Femur (tissue), 1 donor: ENCODE measurements at regions not wholly inside any gene's neighbourhood (a gene's known extent, or its start where the extent isn't known, plus 50 kb on each side); places are given as distances from the start of the nearest gene placed in this dataset.
"Not testable (repeated sequence)": the region's sequence is repeated elsewhere in the genome, so short reads cannot be mapped to it uniquely, and the experiment has no call there.

Experiments used
- DNase-seq: peaks from one replicate; pipeline ENCODE4 v3.0.0-alpha.2; 2017

DNA sequence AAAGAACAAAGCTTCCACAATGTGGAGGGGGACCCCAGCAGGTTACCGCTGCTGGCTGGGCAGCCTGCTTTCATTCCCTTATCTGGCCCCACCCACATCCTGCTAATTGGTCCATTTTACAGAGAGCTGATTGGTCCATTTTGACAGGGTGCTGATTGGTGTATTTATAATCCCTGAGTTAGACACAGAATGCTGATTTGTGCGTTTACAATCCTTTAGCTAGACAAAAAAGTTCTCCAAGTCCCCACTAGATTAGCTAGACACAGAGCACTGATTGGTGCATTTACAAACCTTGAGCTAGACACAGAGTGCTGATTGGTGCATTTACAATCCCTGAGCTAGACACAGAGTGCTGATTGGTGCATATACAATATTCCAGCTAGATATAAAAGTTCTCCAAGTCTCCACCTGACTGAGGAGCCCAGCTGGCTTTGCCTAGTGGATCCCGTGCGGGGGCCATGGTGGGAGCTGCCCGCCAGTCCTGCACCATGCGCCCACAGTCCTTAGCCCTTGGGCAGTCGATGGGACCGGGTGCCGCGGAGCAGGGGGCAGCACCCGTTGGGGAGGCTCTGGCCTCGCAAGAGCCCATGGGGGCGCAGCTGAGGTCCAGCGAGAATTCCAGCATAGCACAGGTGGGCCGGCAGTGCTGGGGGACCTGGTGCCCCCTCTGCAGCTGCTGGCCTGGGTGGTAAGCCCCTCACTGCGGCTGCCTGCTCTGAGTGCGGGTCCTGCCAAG, 88.8 kb upstream of the MYLIP start:
- not testable (repeated sequence) for DNase-seq

DNA sequence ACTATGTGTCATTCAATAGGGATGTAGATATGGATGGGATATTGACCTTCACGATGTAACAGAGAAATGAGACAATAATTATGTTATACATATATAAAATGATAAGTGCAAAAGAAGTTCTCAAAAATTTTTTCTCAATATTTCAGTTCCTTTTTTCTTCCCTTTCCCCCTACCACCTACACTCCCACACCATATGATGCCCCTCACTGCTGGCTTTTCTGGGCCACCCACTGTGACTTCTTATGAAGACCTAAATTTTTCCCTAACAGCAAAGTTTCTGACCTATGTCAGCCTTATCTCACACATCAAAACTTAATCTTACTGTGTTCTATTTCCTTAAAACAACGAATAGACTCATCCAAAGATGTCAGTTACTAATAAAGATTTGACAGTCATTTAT, 89.9 kb upstream of the MYLIP start:
- DNase-seq: no peak

DNA sequence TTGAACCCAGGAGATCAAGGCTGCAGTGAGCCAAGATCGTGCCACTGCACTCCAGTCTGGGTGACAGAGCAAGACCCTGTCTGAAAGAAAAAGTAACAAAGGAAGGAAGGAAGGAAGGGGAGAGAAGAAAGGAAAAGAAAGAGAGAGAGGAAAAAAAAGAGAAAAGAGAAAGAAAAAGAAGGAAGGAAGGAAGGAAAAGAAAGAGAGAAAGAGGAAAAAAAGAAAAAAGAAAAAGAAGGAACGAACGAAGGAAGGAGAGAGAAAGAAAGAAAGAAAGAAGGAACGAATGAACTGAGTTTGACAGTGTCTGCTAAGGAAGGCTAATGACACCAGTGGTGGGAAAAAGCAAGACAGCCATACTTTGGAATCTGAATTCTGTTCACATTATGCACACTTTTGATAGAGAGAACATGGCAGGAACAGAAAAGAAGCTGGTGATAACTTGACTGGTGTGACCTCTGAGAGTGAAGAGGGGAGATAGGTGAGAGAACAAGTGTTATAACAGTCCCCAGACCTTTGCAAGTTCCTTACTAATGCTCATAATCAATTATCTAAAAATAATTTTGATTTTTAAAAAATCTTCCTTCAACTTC, 93.3 kb upstream of the MYLIP start:
- no peak for DNase-seq

DNA sequence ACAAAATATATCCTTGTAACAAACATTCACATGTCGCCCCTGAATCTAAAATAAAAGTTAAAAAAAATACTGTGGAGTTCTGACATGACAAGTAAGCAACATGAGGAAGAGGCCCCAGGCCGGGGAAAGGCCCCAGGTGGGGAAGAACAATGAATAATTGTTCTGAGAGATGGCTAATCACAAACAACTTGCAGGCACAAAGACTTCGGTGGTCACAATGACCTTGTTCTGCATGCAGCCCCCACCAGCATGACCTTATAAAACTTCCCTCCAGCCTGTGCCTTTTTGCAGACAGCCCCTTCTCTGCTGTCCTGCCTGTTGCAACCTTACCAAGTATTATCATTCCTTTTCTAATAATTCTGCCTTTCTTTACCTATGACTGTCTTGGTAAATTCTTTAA, 95.7 kb upstream of the MYLIP start:
- DNase-seq: no peak

DNA sequence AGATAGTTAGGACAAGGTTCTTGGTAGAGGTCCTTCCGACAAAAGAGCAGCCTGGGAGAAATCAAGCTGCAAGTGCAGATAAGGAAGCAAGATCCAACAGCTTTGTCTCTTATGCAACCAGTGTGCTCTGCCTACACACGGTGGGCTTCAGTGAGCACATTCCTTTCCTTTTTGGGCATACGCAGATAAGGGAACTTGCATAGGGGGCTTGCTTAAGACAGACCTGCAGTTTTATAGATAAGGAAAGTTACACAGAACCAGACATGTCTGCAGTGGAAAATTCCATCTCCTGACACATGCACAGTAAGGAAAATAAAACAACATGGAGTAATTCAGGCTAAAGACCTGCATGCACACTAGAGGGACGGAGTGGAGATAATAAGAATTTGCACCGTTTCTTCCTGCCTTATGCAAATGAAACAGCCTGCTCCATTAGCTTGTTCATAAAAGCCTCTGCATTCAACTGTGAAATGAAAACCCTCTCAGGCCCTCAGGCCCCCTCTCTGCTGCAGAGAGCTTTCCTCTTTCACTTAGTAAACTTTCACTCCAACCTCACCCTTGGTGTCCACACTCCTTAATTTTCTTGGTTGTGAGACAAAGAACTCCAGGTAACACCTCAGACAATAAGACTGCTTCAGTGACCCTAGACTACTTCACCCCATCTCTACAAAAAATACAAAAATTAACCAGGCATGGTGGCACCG, 97.5 kb upstream of the MYLIP start:
- DNase-seq: no peak

DNA sequence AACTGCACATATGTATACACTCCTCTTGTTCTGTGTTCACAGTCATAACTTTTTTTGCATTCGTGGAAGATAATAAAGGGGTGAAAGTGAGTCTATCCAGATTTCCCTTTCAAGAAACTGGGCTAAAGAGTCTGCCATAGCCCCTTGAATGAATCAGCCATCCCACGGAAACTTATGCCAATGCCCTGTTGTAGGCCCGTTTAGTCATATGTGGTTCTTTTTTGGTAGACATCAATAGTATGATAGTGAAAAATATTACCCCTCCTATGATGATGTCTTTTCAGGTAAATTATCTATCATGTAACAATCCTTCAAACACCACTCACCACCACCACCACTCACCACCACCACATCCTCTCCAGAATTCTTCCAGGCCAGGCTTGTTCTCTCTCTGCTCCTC, 99.9 kb upstream of the MYLIP start:
- no peak for DNase-seq

DNA sequence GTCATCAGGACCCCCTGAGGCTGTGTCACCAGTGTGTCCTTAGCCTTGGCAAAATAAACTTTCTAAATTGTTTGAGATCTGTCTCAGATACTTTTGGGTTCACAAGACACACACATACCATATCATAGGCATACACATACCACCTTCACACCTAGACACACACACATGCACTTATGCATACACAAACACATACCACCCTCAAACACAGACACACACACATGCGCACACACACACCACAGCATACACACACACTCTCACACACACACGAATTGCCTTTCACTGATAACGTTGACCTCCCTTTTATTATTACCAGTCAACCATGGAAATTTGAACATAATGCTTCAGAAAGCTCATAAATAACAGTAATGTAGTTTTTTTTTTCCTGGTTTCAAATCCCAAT, 108.6 kb upstream of the MYLIP start:
- no peak for DNase-seq

DNA sequence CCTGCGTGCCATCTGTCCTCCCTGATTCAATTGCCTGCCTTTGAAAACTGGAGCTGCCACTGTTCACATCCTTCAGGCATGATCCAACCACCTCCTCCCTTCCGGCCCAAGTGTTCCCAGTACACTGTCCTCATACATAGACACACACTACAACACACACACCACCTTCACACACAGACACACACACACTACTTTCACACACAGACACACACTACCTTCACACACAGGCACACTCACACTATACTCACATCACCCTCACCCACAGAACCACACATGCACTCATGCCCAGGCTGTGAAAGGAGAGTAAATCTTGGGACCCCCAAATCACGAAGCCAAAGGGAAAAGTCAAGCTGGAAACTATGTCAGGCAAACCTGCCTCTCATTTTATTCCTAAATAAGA, 109.4 kb upstream of the MYLIP start:
- DNase-seq: no peak

DNA sequence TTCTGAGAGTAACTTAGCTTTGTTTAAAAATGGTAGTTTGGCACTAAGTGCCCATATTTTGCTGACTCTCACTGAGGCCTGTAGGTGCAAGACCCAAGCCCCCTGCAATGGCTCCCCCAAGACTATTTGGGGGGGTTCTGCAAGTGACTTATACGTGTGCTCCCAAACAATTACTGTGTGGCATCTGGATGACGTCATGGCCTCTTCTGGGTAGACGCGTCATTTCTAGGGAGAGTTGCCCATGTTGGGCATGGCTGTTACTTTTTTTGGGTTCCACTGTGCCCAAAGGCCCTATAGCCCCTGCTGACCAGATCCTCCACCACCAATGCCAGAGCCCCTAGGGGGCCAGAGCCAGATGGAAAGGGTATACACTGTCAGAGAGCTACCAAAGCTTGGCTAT, 110.3 kb upstream of the MYLIP start:
- no peak for DNase-seq

DNA sequence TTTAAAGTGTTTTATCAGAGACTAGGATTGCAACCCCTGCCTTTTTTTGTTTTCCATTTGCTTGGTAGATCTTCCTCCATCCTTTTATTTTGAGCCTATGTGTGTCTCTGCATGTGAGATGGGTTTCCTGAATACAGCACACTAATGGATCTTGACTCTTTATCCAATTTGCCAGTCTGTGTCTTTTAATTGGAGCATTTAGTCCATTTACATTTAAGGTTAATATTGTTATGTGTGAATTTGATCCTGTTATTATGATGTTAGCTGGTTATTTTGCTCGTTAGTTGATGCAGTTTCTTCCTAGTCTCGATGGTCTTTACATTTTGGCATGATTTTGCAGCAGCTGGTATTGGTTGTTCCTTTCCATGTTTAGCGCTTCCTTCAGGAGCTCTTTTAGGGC, 114.6 kb upstream of the MYLIP start:
- not testable (repeated sequence) for DNase-seq

DNA sequence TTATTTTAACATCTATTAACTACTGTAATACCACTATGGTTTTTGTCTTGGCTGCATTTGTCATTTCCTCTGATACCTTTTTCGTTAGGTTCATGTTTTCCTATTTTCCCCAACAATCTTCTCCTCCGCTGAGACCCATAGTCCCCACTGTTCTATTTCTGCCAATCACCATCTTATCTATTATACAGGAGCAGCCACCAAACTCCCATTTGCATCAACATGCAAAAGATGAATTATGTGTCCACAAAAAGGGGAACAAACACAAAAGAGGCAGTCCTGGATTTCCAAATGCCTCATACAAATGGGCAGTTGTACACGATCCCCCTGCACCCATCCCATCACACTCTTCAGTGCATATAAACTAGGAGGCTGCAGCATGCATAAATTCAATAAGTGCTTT, 121.7 kb upstream of the MYLIP start:
- no peak for DNase-seq

DNA sequence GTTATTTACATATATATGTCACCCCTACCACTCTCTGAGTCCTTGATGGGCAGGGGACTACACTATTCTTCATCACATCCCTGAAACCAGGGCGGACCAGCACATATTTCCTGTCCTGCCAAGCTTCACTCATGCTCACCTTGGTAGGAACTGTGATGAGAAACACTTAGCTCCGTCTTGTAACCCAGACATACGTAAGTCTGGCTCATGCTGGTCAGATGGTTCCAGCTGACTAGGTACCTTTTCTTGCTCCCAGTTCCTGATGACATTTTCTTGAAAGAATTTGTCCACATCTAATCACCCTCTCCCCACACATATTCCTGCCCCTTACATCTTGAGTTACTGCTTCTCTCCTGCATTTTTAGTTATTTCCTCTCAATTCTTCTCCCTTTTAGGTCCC, 122.2 kb upstream of the MYLIP start:
- no peak for DNase-seq

DNA sequence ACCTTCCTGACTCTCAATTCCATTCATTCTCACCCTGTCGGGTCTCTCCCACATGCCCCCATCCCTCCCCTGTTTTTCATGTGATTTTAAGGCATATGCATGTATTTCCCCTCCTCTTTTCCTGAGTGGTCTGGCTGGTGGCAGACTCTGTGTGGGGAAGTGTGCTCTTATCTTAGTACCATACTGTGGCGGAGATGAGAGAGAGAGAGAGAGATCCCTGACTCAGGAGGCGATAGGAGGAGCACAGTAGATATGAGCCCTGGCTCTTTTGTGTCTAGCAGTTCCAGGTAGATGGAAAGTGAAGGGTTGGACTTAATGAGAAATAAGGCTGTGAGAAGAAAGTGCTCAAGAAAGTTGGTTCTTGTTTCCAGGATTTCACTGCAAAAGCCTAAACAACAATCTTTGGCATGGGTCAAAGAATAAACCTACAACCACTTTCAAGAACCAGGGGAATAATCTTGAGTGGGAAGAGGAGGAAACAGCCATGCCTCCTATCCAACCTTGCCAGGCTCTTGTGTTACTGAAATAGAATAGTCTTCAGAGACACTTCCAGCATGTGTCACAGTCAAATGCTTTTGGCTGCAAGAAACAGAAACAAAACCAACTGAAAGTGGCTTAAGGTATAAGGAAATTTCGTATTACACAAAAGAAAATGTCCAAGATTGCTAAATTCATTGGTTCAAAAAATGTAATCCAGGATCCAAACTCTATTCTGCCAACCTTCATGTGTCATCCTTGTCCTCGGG, 123.8 kb upstream of the MYLIP start:
- DNase-seq: no peak

DNA sequence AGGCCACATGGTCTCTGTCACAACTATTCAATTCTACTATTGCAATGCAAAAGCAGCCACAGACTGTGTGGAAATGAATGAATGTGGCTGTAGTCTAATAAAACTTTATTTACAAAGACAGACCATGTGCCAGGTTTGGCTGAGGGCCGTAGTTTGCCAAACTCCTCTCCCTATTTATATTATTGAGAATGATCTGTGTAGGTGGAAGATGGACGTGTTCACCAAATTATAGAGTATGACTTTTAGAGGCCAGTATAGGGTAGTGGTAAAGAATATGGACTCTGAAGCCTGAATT, 125.7 kb upstream of the MYLIP start:
- no peak for DNase-seq

DNA sequence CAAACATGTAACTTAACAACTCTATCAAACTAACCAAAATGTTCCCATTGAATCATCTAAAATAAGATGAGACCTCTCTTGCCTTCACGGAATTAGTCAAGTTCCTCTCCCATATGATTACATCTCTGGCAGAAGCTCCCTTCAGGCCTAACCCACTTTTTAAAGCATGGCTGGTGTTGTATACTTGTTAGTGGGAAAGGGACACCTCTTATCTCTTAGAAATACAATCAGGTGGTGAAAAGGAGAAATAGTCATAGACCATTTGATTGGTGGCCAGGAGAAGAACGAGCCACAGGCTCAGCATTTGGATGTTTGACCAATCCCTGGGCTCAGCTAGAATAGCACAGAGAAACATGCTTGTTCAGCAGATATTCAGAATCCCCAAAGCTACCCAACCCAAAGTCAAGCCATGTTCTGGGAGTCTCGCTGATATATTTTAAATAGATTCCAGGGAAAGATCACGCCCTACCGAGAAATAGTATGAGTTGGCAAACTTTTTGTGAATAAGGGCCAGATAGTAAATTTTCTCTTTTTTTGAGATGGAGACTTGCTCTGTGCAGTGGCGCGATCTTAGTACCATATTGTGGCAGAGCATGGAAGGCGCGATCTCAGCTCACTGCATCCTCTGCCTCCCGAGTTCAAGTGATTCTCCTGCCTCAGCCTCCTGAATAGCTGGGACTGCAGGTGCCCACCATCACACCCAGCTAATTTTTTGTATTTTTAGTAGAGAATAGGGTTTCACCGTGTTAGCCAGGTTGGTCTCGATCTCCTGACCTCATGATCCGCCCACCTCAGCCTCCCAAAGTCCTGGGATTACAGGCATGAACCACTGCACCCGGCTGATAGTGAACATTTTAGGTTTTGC, 126.3 kb upstream of the MYLIP start:
- DNase-seq: no peak

DNA sequence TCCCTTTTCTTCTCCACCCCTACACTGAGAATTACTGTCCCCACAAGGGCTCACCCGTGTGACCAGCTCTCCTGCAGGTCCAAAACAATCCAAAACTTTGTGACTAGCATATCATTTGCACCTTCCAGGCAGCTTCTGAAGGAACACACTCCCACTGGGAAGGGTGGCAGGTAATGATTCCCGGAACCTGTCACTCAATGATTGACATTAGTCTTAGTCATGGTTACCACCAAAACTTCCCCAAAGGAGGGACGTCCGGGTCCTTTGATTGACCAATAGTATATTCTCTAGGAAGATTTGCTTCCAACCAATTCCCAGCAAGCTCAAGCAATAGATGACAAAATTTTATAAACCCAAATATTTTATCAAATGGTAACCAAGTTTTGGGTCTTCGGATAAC, 127.7 kb upstream of the MYLIP start:
- DNase-seq: no peak

DNA sequence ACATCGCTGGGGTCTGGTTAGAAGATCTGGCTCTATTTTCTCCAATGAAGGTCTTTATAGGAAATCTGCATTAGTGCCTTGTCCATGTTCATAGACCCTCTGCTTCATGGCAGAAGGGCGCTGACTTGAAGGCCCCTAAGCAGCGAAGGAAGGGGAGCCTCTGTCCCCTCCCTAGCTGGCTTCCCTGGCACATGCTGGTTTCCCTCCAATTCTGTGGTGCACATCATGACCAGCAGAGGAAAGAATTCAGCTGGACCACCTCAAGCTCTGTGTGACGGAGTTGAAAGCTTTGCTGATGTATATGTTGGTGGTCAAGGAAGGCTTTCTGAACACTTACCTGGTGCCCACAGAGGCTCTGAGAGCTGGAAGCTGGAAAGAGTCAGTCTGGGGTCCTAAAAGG, 129.7 kb upstream of the MYLIP start:
- no peak for DNase-seq

DNA sequence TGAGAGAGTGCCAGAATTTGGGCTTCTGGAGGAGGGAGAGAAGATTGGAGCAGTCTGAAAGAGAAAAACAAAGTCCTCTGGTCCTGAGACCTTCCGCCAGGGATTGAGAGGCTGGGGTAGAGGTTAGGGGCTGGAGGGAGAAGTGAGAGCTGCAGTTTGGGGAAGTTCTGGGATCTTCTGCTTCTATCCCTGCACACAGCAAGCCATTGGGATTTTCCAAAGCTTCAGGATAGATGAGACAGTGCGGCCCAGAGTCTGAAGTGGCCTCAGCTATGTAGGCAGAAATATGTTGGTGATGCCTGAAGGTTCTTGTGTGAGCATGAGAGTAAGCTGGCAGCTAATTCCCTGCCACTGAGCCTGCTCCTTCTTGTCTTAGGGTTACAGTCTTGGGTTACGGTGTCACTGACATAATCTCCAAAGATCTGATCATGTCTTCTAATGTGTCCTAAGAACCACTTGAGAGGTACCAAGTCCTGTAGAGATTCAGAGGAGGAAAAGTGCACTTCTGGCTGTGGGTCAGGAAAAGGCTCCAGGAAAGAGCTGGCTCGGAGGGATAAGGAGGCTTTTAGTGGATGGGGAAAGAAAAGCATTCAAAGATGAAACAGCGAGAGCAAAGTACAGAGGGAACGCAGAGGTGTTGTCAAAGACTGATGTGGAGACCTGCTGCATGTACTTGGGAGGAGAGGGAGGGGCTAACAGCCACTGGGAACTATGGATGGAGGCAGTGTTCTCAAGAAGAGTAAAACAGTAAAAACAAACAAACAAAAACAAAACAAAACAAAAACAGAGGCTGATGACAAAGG, 131.1 kb upstream of the MYLIP start:
- DNase-seq: no peak

DNA sequence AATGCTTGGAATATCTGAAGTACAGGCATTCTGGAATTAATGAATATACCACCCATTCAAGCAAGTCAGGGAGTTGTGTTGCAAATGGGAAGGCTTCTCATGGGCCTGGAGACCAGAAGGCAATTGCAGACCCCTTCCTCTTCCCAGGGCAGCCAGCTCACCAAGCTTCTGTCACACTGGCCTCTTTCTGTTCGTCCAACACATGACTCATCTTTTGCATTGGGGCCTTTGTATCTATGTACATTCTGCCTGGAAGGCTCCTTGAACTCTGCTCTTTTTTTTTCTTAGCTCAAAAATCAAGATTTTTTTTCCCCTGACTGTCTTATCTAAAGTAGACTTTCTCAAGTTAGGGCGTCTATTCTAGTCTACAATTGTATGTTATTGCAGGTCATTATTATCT, 132.9 kb upstream of the MYLIP start:
- DNase-seq: no peak

DNA sequence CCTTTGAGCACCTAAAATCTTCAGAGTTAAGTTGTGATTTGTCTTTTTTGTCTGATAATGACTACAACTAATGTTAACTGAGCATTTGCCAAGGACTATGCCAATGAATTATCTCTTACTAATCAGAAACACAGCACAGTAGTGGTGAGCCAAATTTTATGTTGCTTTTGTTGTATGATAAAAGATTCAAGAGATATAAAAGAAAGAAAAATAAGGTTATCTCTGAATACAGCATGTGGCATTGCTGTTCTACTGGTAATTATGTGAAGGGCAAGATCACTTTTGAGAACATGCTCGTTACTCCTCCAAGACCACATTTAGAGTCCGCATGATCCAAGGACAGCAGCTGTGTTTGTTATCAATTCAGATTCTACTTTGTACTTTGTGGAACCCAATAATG, 133.4 kb upstream of the MYLIP start:
- DNase-seq: no peak

DNA sequence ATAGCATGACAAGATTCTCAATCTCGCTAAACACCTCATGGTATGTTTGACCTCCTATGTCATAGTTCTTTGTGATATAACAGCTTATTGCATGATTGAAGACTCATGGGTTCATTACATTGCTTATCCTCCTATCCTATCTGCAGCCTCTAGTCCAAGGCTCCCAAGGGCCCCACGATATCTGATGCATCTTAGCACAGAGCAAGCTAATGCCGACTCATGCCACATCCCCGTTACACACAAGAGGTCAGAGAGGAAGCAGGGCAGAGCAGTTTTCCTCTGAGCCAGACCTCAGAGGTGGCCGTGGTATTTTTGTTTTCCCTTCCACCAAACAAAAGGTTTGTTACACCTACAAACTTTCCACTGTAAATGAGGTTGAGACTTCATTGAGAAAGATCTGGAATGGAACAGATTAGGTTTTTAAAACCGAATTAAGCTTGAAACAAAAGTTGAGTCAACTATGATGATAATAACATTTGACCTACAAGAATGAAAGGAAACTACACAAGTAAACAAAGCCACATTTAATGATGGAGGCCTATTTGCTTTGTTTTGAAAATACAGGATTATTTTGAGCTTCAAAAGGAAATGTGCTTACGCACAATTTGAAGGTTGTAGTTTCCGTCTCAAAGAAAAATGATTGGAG, 133.9 kb upstream of the MYLIP start:
- no peak for DNase-seq
